A673 (cell line): ENCODE measurements at regions not wholly inside any gene's neighbourhood (a gene's known extent, or its start where the extent isn't known, plus 50 kb on each side); places are given as distances from the start of the nearest gene placed in this dataset.
A peak's percentile ranks its signal among the peaks of the same experiment; 100 is the strongest.

Experiments used
- BruUV-seq: library from RNA; stranded (reverse); fragments of 400-500 nt; replicated peaks from 2 replicates; lab custom pipeline; 2021; lab: Mats Ljungman, UMichigan
- CTCF ChIA-PET: fragments of 300-600 bp; sonication (Branson Sonifier 250); formaldehyde crosslinking; loops from one replicate; lab custom pipeline; 2022; ENCODE audit warnings: antibody characterized with exemption; lab: Charles Lee
- POLR2A ChIA-PET: fragments of 300-600 bp; sonication (Branson Sonifier 250); formaldehyde crosslinking; loops from one replicate; lab custom pipeline; 2022; ENCODE audit warnings: antibody characterized with exemption; ENCODE audit not compliant: low non-redundant PET; lab: Charles Lee
- DNase-seq: peaks from one replicate; pipeline ENCODE4 v3.0.0-alpha.2; 2015; ENCODE audit warnings: low spot score
- H3K27ac ChIP-seq: fragments of 200-600 bp; sonication (generic); 2 replicates; pipeline ENCODE4 v1.5.1; 2016; ENCODE audit warnings: mixed run types, low read depth, mild to moderate bottlenecking, mixed read lengths, antibody characterized with exemption, low read length; ENCODE audit not compliant: poor library complexity, severe bottlenecking
- H3K27me3 ChIP-seq: fragments of 200-600 bp; sonication (generic); replicated peaks from 2 replicates; pipeline ENCODE4 v1.6.1; 2017; ENCODE audit warnings: mixed run types, low read depth, mild to moderate bottlenecking, mixed read lengths, antibody characterized with exemption, low read length; ENCODE audit not compliant: insufficient read depth, poor library complexity
- H3K36me3 ChIP-seq: fragments of 200-600 bp; sonication (generic); 2 replicates; pipeline ENCODE4 v1.6.1; 2016; ENCODE audit warnings: mixed run types, mild to moderate bottlenecking, mixed read lengths, antibody characterized with exemption, low read length; ENCODE audit not compliant: insufficient read depth, poor library complexity, severe bottlenecking
- H3K4me1 ChIP-seq: fragments of 200-600 bp; sonication (generic); 2 replicates; pipeline ENCODE4 v1.6.1; 2017; ENCODE audit warnings: mixed run types, mild to moderate bottlenecking, mixed read lengths, antibody characterized with exemption, low read length; ENCODE audit not compliant: insufficient read depth, poor library complexity, severe bottlenecking
- H3K4me3 ChIP-seq: fragments of 200-600 bp; sonication (generic); 2 replicates; pipeline ENCODE4 v1.5.1; 2016; ENCODE audit warnings: low read depth, mixed run types, mild to moderate bottlenecking, mixed read lengths, low read length; ENCODE audit not compliant: poor library complexity, severe bottlenecking
- H3K9me3 ChIP-seq: fragments of 200-600 bp; sonication (generic); 2 replicates; pipeline ENCODE4 v1.6.1; 2016; ENCODE audit warnings: mixed run types, low read depth, mild to moderate bottlenecking, mixed read lengths, antibody characterized with exemption, low read length; ENCODE audit not compliant: poor library complexity, severe bottlenecking
- EZH2 ChIP-seq: fragments of 200-600 bp; sonication (generic); IDR thresholded peaks from 2 replicates; pipeline ENCODE4 v1.6.1; 2017; ENCODE audit warnings: borderline replicate concordance, low read depth, mild to moderate bottlenecking, mixed read lengths, antibody characterized with exemption, low read length; ENCODE audit not compliant: poor library complexity, severe bottlenecking
- intact Hi-C: fragments of 100-400 bp; cut with micrococcal nuclease; formaldehyde crosslinking; loops from one replicate; pipeline ENCODE4 v1.10.0; 2022; ENCODE audit not compliant: unreplicated experiment
- TF ChIP-seq, protein P1 (sequence below): fragments of 300-800, 200-600 bp; sonication (generic); conservative IDR thresholded peaks from 2 replicates; pipeline ENCODE4 v1.5.1; 2017; ENCODE audit warnings: low read depth, mild to moderate bottlenecking, antibody characterized with exemption, low read length, moderate library complexity, mixed read lengths

DNA sequence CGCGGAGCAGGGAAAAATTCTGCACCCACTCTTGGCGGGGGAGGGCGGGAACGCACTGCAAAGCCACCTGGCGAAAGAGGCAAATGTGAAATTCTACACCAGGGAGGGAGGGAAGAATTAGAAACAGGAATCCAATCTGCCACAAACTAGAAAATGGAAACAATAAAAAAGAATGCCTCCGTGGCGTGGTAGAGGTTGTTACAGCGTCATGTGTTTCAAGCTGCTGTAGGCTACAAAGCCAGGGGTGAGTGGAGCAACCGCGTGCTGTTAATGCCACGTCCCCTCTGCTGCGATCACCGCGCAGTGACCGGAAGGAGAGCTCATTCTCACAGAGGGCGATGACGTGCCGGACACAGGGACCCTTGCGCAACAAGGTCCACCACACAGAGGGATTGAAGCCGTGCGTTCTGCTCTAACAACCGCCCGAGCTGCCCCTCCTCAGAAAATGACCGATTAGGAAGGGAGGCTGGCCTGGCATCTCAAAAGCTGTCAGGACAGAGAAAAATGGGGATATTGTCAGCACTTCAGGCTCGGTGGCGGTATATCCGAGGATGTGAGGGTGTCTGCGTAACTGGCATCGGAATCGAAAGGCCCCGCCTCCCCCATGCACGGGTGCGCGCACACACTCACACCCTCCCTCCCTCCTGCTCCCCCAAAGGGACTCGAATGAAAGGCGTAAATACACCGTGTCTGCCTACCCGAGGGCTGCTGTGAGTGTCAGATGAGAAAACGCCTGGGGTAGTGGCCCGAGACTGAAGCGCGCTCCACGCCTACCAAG is 70.8 kb upstream of the TNRC6C start:
- TF ChIP-seq, protein P1, sequence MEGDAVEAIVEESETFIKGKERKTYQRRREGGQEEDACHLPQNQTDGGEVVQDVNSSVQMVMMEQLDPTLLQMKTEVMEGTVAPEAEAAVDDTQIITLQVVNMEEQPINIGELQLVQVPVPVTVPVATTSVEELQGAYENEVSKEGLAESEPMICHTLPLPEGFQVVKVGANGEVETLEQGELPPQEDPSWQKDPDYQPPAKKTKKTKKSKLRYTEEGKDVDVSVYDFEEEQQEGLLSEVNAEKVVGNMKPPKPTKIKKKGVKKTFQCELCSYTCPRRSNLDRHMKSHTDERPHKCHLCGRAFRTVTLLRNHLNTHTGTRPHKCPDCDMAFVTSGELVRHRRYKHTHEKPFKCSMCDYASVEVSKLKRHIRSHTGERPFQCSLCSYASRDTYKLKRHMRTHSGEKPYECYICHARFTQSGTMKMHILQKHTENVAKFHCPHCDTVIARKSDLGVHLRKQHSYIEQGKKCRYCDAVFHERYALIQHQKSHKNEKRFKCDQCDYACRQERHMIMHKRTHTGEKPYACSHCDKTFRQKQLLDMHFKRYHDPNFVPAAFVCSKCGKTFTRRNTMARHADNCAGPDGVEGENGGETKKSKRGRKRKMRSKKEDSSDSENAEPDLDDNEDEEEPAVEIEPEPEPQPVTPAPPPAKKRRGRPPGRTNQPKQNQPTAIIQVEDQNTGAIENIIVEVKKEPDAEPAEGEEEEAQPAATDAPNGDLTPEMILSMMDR = no peak
- TF ChIP-seq EZH2 = no peak
- CTCF ChIA-PET = interaction anchor here (0.6 kb wide), 1 partner anchor 153 kb away, joined by 5 read pairs; no protein-coding TSS in a partner anchor
- Histone ChIP-seq H3K4me3 (peak overlapping the region; percentile 45), H3K9me3 (no peaks in the 10 kb centered on the region), H3K27ac (no peak overlapping the region), H3K36me3 (no peaks in the 10 kb centered on the region), H3K27me3 (no peaks in the 10 kb centered on the region), H3K4me1 (peaks cover 26% of the 10 kb centered on the region)
- intact Hi-C loops = no loop called here
- DNase-seq = peak; percentile 49
- BruUV-seq = no TSS peak
- POLR2A ChIA-PET = interaction anchor here (1.3 kb wide), 1 partner anchor 71 kb away, joined by 4 read pairs; the partner anchor contains the start of gene TNRC6C

DNA sequence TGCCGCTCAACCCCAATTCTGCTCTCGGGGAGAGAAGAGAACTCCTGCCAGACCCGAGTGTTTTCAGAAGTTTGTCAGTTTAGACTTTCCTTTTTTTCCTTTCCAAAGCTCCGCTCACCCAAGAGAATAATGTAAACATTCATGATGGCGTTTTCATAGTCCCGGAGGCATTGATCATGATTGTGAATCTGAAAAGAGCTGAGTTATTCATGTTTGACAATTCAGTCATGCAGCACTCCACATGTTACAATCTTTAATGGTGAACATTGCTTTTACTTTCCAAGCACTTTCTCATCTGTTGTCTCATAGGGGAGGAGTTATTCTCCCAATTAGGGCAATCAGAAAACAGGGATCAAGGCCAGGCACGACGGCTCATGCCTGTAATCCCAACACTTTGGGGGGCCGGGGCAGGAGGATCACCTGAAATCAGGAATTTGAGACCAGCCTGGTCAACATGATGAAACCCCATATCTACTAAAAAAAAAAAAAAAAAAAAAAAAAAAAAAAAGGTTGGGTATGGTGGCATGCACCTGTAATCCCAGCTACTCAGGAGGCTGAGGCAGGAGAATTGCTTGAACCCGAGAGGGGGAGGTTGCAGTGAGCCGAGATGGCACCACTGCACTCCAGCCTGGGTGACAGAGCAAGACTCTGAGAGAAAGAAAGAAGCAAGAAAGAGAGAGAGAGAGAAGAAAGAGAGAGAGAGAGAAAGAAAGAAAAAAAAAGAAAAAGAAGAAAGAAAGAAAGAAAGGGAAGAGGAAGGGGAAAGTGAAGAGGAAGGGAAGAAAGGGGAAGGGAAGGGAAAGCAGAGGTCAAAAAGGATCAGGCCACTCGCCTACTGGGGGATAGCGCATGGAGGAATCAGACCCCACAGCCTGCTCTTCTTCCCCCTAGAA is 70.0 kb upstream of the TNRC6C start:
- ChIA-PET CTCF (interaction anchor here (0.6 kb wide), 1 partner anchor 152 kb away, joined by 5 read pairs; no protein-coding TSS in a partner anchor), POLR2A (interaction anchor here (1.3 kb wide), 1 partner anchor 70 kb away, joined by 4 read pairs; the partner anchor contains the start of gene TNRC6C)
- TF ChIP-seq EZH2 = no peak
- TF ChIP-seq, protein P1 = no peak
- DNase-seq = no peak
- Histone ChIP-seq H3K4me1 (peaks cover 24% of the 10 kb centered on the region), H3K9me3 (no peaks in the 10 kb centered on the region), H3K27ac (no peak overlapping the region), H3K4me3 (peak overlapping the region; percentile 45), H3K36me3 (no peaks in the 10 kb centered on the region), H3K27me3 (no peaks in the 10 kb centered on the region)
- intact Hi-C loops = no loop called here
- BruUV-seq = no TSS peak

DNA sequence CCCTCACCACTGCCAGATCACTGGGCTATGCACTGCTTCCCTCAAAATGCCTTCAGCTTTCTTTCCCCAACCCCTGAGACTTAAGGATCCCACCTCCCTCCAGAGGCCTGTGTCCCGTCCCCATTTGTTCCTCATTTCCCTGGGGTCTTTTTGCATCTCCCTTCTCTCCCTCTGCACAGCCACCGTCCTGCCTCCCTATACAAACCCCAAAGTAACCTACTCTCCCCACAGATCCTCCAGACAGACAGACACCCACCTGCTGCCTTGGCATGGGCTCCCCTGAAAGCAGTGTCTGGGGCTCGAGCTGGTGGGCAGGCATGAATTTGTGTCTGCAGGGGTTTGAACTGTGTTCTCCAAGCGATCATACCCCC is 69.4 kb upstream of the TNRC6C start:
- Histone ChIP-seq H3K27ac (no peak overlapping the region), H3K4me3 (no peak overlapping the region), H3K9me3 (no peaks in the 10 kb centered on the region), H3K27me3 (no peaks in the 10 kb centered on the region), H3K36me3 (no peaks in the 10 kb centered on the region), H3K4me1 (peaks cover 24% of the 10 kb centered on the region)
- ChIA-PET POLR2A (no interaction called here), CTCF (no interaction called here)
- TF ChIP-seq EZH2 = no peak
- TF ChIP-seq, protein P1 = no peak
- BruUV-seq = no TSS peak
- intact Hi-C loops = no loop called here
- DNase-seq = no peak
